Effector CD4-positive, alpha-beta T cell (primary cell): ENCODE measurements at regions not wholly inside any gene's neighbourhood (a gene's known extent, or its start where the extent isn't known, plus 50 kb on each side); places are given as distances from the start of the nearest gene placed in this dataset.
"Not testable (repeated sequence)": the region's sequence is repeated elsewhere in the genome, so short reads cannot be mapped to it uniquely, and the experiment has no call there.

ENCODE experiments used
- DNase-seq: peaks from one replicate; pipeline ENCODE4 v3.0.0-alpha.2; 2020

- DNase-seq = no peak
Observed at GRCh38 chr9:31996331-31996730, 388.1 kb upstream of the ACO1 start.

GRCh38 chr9:32004431-32005076 lies 379.9 kb upstream of the ACO1 start:
- no peak for DNase-seq

GRCh38 chr9:32010322-32010721 lies 374.1 kb upstream of the ACO1 start:
- DNase-seq = no peak

GRCh38 chr9:32011049-32011448 lies 373.4 kb upstream of the ACO1 start:
- no peak for DNase-seq

- DNase-seq = no peak
Observed at GRCh38 chr9:32015795-32016194, 368.6 kb upstream of the ACO1 start.

- DNase-seq = no peak
Observed at GRCh38 chr9:32045513-32045912, 338.9 kb upstream of the ACO1 start.

GRCh38 chr9:32067261-32067660 lies 317.2 kb upstream of the ACO1 start:
- DNase-seq = no peak

- DNase-seq = no peak
Observed at GRCh38 chr9:32069169-32069813, 315.2 kb upstream of the ACO1 start.

- DNase-seq = no peak
Observed at GRCh38 chr9:32069969-32070368, 314.5 kb upstream of the ACO1 start.

GRCh38 chr9:32072570-32072969 lies 311.9 kb upstream of the ACO1 start:
- DNase-seq = no peak

GRCh38 chr9:32092031-32092430 lies 292.4 kb upstream of the ACO1 start:
- no peak for DNase-seq

- DNase-seq = no peak
Observed at GRCh38 chr9:32117291-32117690, 267.2 kb upstream of the ACO1 start.

GRCh38 chr9:32128546-32128945 lies 255.9 kb upstream of the ACO1 start:
- no peak for DNase-seq

- not testable (repeated sequence) for DNase-seq
Observed at GRCh38 chr9:32130709-32131108, 253.7 kb upstream of the ACO1 start.

- no peak for DNase-seq
Observed at GRCh38 chr9:32136700-32137339, 247.6 kb upstream of the ACO1 start.

GRCh38 chr9:32142074-32142473 lies 242.4 kb upstream of the ACO1 start:
- DNase-seq = no peak

- not testable (repeated sequence) for DNase-seq
Observed at GRCh38 chr9:32148553-32148952, 235.9 kb upstream of the ACO1 start.

GRCh38 chr9:32161209-32161608 lies 223.2 kb upstream of the ACO1 start:
- no peak for DNase-seq

GRCh38 chr9:32161720-32162119 lies 222.7 kb upstream of the ACO1 start:
- no peak for DNase-seq

GRCh38 chr9:32166316-32166715 lies 218.1 kb upstream of the ACO1 start:
- not testable (repeated sequence) for DNase-seq

- DNase-seq = no peak
Observed at GRCh38 chr9:32171339-32171738, 213.1 kb upstream of the ACO1 start.

- DNase-seq = no peak
Observed at GRCh38 chr9:32172256-32172655, 212.2 kb upstream of the ACO1 start.

- DNase-seq = no peak
Observed at GRCh38 chr9:32177396-32177795, 207.0 kb upstream of the ACO1 start.

- no peak for DNase-seq
Observed at GRCh38 chr9:32180597-32180996, 203.8 kb upstream of the ACO1 start.
